Osteoblast (primary cell): ENCODE measurements at regions not wholly inside any gene's neighbourhood (a gene's known extent, or its start where the extent isn't known, plus 50 kb on each side); places are given as distances from the start of the nearest gene placed in this dataset.

ENCODE experiments used
- DNase-seq: peaks from one replicate; pipeline ENCODE4 v3.0.0; 2011; ENCODE audit warnings: low spot score, mixed read lengths; ENCODE audit not compliant: insufficient read length; ENCODE audit errors: missing footprints
- H2AFZ ChIP-seq: 2 replicates; pipeline ENCODE4 v1.6.0; 2011; ENCODE audit warnings: mild to moderate bottlenecking, low read length
- H3K27ac ChIP-seq: 2 replicates; pipeline ENCODE4 v1.5.1; 2011; ENCODE audit warnings: mild to moderate bottlenecking, low read depth, low read length, moderate library complexity
- H3K27me3 ChIP-seq: 2 replicates; pipeline ENCODE4 v1.6.0; 2012; ENCODE audit warnings: mild to moderate bottlenecking, control low read depth, inconsistent platforms, low read length, moderate library complexity; ENCODE audit not compliant: insufficient read depth
- H3K36me3 ChIP-seq: 2 replicates; pipeline ENCODE4 v1.5.1; 2011; ENCODE audit warnings: mild to moderate bottlenecking, low read length, control low read depth, moderate library complexity; ENCODE audit not compliant: insufficient read depth
- H3K4me1 ChIP-seq: 2 replicates; pipeline ENCODE4 v1.5.1; 2011; ENCODE audit warnings: mild to moderate bottlenecking, low read length, control low read depth, moderate library complexity; ENCODE audit not compliant: insufficient read depth
- H3K4me2 ChIP-seq: 2 replicates; pipeline ENCODE4 v1.6.0; 2011; ENCODE audit warnings: mild to moderate bottlenecking, low read length; ENCODE audit not compliant: insufficient read depth
- H3K4me3 ChIP-seq: fragments of 200-600 bp; sonication (generic); 3 replicates; pipeline ENCODE4 v1.5.1; 2012; ENCODE audit warnings: mild to moderate bottlenecking, low read length, inconsistent platforms; ENCODE audit not compliant: insufficient read depth
- H3K79me2 ChIP-seq: 2 replicates; pipeline ENCODE4 v1.6.0; 2012; ENCODE audit warnings: mild to moderate bottlenecking, low read length, control low read depth, inconsistent platforms; ENCODE audit not compliant: insufficient read depth
- H3K9me3 ChIP-seq: 2 replicates; pipeline ENCODE4 v1.5.1; 2011; ENCODE audit warnings: low read depth, low read length, control low read depth
- H4K20me1 ChIP-seq: 2 replicates; pipeline ENCODE4 v1.6.0; 2012; ENCODE audit warnings: mild to moderate bottlenecking, low read length, control low read depth; ENCODE audit not compliant: insufficient read depth
- TF ChIP-seq, protein P1 (sequence below): IDR thresholded peaks from 2 replicates; pipeline ENCODE4 v1.5.1; 2011; ENCODE audit warnings: mild to moderate bottlenecking, low read depth, low read length, moderate library complexity; ENCODE audit errors: extremely low read depth

GRCh38 chr2:54401554-54401953, 54.6 kb upstream of the SPTBN1 start:
- no peak for DNase-seq
- Histone ChIP-seq H3K27ac (no peak overlapping the region), H3K27me3 (no peaks in the 10 kb centered on the region), H3K4me2 (no peak overlapping the region), H3K79me2 (no peaks in the 10 kb centered on the region), H3K4me1 (peaks cover 12% of the 10 kb centered on the region), H4K20me1 (no peaks in the 10 kb centered on the region), H2AFZ (no peak overlapping the region), H3K4me3 (no peak overlapping the region), H3K36me3 (no peaks in the 10 kb centered on the region), H3K9me3 (no peaks in the 10 kb centered on the region)
- TF ChIP-seq, protein P1, sequence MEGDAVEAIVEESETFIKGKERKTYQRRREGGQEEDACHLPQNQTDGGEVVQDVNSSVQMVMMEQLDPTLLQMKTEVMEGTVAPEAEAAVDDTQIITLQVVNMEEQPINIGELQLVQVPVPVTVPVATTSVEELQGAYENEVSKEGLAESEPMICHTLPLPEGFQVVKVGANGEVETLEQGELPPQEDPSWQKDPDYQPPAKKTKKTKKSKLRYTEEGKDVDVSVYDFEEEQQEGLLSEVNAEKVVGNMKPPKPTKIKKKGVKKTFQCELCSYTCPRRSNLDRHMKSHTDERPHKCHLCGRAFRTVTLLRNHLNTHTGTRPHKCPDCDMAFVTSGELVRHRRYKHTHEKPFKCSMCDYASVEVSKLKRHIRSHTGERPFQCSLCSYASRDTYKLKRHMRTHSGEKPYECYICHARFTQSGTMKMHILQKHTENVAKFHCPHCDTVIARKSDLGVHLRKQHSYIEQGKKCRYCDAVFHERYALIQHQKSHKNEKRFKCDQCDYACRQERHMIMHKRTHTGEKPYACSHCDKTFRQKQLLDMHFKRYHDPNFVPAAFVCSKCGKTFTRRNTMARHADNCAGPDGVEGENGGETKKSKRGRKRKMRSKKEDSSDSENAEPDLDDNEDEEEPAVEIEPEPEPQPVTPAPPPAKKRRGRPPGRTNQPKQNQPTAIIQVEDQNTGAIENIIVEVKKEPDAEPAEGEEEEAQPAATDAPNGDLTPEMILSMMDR, result no peak

DNA sequence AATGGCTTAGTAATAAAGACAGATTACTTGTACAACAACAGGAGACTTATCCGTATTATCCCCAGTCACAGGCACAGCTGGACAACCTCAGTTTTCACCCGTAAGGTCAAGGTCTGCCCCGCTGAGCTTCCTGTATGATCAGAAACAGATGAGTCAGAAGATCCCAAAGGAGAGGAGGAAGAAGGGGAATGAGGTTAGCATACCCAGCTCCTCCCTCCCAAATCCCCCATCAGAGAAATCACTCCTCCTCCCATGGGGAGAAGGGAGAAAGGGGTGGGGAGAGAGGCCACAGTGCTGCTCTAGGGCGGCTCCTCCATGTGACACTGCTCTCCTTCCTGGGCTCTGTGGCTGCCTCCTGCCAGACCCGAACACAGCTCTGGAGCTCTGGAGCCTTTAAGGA, 53.8 kb upstream of the SPTBN1 start:
- TF ChIP-seq, protein P1, result no peak
- DNase-seq, result peak; percentile 18
- Histone ChIP-seq H3K4me1 (peaks cover 12% of the 10 kb centered on the region), H3K79me2 (no peaks in the 10 kb centered on the region), H3K4me2 (peak overlapping the region; percentile 44), H3K27ac (no peak overlapping the region), H4K20me1 (no peaks in the 10 kb centered on the region), H3K9me3 (no peaks in the 10 kb centered on the region), H3K36me3 (no peaks in the 10 kb centered on the region), H3K4me3 (no peak overlapping the region), H3K27me3 (no peaks in the 10 kb centered on the region), H2AFZ (peak overlapping the region; percentile 62)

DNA sequence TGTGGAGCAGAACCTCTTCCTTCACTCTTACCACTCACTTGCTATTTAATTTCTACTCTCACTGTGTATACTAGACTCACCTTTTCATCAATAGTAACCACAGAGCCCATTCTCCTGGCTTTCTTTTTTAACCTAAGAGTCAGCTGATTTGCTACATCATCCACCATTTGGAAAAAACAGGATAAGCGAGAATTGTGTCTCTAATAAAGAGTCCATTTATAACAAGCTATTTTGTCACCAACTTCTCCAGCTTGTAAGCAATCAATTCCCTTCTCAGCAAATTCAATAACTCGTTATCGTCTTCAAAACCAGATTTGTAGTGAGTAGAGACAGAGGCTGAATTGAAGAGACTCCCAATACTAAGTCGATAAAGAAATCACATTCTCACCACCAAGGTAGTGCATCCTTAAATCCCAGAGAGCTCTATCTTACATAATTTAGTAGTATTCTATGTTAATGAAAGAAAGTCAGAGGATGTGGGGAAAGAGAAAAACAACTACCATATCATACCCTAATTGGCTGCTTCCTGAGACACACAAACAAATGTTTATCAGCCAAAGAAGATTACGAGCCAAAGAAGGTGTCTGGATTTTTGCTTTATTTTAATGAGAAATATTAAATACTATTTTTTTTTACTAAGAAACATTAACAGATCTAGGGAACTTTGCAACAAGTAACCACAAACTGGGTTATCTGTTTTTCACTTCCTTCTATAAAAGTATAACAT, 52.5 kb upstream of the SPTBN1 start:
- Histone ChIP-seq H3K4me1 (peaks cover 12% of the 10 kb centered on the region), H2AFZ (peak overlapping the region; percentile 64), H3K4me2 (no peak overlapping the region)

DNA sequence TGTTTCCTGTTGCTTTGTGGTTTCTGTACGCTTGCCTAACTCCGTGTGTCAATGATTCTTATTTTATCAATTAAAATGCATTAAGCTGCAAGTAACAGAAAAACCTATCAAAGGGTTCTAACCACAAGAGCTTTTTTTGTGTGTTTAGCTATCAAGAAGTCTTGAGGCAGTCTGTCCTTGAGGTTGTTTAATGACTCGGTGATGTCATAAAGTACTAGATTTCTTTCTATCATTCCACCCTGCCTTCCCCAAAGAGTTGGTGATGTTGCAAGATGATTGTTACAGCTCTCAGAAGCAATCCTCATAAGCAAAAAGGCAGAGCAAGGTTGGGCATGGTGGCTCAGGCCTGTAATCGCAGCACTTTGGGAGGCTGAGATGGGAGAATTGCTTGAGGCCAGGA, 51.9 kb upstream of the SPTBN1 start:
- Histone ChIP-seq H3K27me3 (no peaks in the 10 kb centered on the region), H3K4me3 (no peak overlapping the region), H3K79me2 (no peaks in the 10 kb centered on the region), H4K20me1 (no peaks in the 10 kb centered on the region), H2AFZ (no peak overlapping the region), H3K4me2 (no peak overlapping the region), H3K36me3 (no peaks in the 10 kb centered on the region), H3K4me1 (peaks cover 12% of the 10 kb centered on the region), H3K9me3 (no peaks in the 10 kb centered on the region), H3K27ac (no peak overlapping the region)
- TF ChIP-seq, protein P1, result no peak
- DNase-seq, result no peak

More for the DNA sequence above, 52.5 kb upstream of the SPTBN1 start:
- no peaks in the 10 kb centered on the region for H3K79me2 ChIP-seq
- no peak overlapping the region for H3K4me3 ChIP-seq
- H4K20me1 ChIP-seq, result no peaks in the 10 kb centered on the region
- TF ChIP-seq, protein P1, result no peak
- no peaks in the 10 kb centered on the region for H3K27me3 ChIP-seq
- H3K27ac ChIP-seq, result no peak overlapping the region
- no peaks in the 10 kb centered on the region for H3K36me3 ChIP-seq
- no peak for DNase-seq
- H3K9me3 ChIP-seq, result no peaks in the 10 kb centered on the region
